ENCODE measurements at regions not wholly inside any gene's neighbourhood (a gene's known extent, or its start where the extent isn't known, plus 50 kb on each side); places are given as distances from the start of the nearest gene placed in this dataset.

- intact Hi-C loops (cut with DNase I) = no loop called here
- no peak overlapping the region for H3K27ac ChIP-seq
- DNase-seq (ENCODE audit: extremely low spot score in 2 of 2) = no peak
Measured at GRCh38 chr5:89929834-89930233, 479.7 kb downstream of the CETN3 start.

DNA sequence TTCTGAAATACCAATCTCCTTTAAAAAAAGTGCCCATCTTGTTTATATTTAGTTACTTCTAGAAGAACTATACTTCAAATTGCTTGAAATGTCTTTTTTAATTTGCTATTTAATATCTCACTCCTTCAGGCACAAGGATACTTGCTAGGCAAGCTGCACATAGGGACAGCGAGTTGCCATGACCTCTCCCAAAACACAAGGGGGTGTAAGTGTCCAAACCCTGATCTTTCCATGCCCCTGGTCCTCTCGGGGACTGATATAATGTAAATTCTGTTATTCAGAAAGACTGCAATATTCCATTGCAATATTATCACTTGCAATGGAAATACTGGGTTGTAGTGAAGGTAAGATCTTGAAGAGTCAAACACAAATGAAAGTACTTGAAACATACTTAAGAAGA, 480.4 kb downstream of the CETN3 start:
- H3K27ac ChIP-seq = no peak overlapping the region
- no peaks in the 10 kb centered on the region for H3K4me1 ChIP-seq
- no peaks in the 10 kb centered on the region for H3K9me3 ChIP-seq
- DNase-seq (ENCODE audit: extremely low spot score in 2 of 2) = no peak
- intact Hi-C loops (cut with DNase I) = no loop called here
- H3K27me3 ChIP-seq = no peaks in the 10 kb centered on the region
- H3K4me3 ChIP-seq = no peak overlapping the region
- no peak for TF ChIP-seq POLR2A (IDR thresholded peaks at IDR 0.05)
- no peak for TF ChIP-seq CTCF (IDR thresholded peaks at IDR 0.05)
- TF ChIP-seq POLR2AphosphoS5 (IDR thresholded peaks at IDR 0.05; ENCODE audit: insufficient read depth in 1 of 2, low read depth in 1 of 2) = no peak
- no peaks in the 10 kb centered on the region for H3K36me3 ChIP-seq

More at GRCh38 chr5:89929834-89930233, 479.7 kb downstream of the CETN3 start:
- Histone ChIP-seq H3K36me3 (no peaks in the 10 kb centered on the region), H3K27me3 (no peaks in the 10 kb centered on the region), H3K4me1 (no peaks in the 10 kb centered on the region), H3K4me3 (no peak overlapping the region), H3K9me3 (no peaks in the 10 kb centered on the region)
- TF ChIP-seq POLR2A (IDR thresholded peaks at IDR 0.05) (no peak), CTCF (IDR thresholded peaks at IDR 0.05) (no peak), POLR2AphosphoS5 (IDR thresholded peaks at IDR 0.05; ENCODE audit: insufficient read depth in 1 of 2, low read depth in 1 of 2) (no peak)

- H3K36me3 ChIP-seq = no peaks in the 10 kb centered on the region
- H3K4me1 ChIP-seq = no peaks in the 10 kb centered on the region
- H3K27ac ChIP-seq = no peak overlapping the region
- H3K27me3 ChIP-seq = no peaks in the 10 kb centered on the region
- TF ChIP-seq CTCF (IDR thresholded peaks at IDR 0.05) (no peak), POLR2A (IDR thresholded peaks at IDR 0.05) (no peak), POLR2AphosphoS5 (IDR thresholded peaks at IDR 0.05; ENCODE audit: insufficient read depth in 1 of 2, low read depth in 1 of 2) (no peak)
- no peaks in the 10 kb centered on the region for H3K9me3 ChIP-seq
- DNase-seq (ENCODE audit: extremely low spot score in 2 of 2) = no peak
- intact Hi-C loops (cut with DNase I) = no loop called here
- H3K4me3 ChIP-seq = no peak overlapping the region
Measured at GRCh38 chr5:89922161-89922560, 487.4 kb downstream of the CETN3 start.

GRCh38 chr5:89917112-89917511, 492.4 kb downstream of the CETN3 start:
- TF ChIP-seq POLR2A (IDR thresholded peaks at IDR 0.05) = no peak
- no peak for TF ChIP-seq CTCF (IDR thresholded peaks at IDR 0.05)
- no peak for TF ChIP-seq POLR2AphosphoS5 (IDR thresholded peaks at IDR 0.05; ENCODE audit: insufficient read depth in 1 of 2, low read depth in 1 of 2)
- no peaks in the 10 kb centered on the region for H3K36me3 ChIP-seq
- DNase-seq (ENCODE audit: extremely low spot score in 2 of 2) = no peak
- no peak overlapping the region for H3K4me3 ChIP-seq
- no peaks in the 10 kb centered on the region for H3K27me3 ChIP-seq
- no peaks in the 10 kb centered on the region for H3K4me1 ChIP-seq
- intact Hi-C loops (cut with DNase I) = no loop called here
- H3K9me3 ChIP-seq = no peaks in the 10 kb centered on the region
- H3K27ac ChIP-seq = no peak overlapping the region

DNA sequence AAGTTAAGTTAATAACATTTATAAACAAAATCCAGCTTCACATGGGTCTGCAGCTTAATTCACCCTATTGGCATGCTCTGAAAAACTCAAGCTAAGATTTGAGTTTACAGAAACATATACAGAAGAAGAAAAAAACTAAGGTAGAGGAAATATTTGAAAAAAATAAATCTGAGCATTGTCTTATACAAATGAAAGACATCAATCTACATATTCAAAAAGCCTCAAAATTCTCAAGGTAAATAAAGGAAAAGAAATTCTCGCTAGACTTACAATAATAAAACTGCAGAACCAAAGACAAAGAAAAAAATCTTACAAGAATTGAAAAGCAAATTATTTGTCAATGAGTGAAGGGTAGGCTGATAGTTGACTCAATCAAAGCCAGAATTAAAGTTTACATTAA, 493.4 kb downstream of the CETN3 start:
- DNase-seq (ENCODE audit: extremely low spot score in 2 of 2) = no peak
- H3K9me3 ChIP-seq = no peaks in the 10 kb centered on the region
- no peaks in the 10 kb centered on the region for H3K27me3 ChIP-seq
- H3K27ac ChIP-seq = no peak overlapping the region
- TF ChIP-seq POLR2AphosphoS5 (IDR thresholded peaks at IDR 0.05; ENCODE audit: insufficient read depth in 1 of 2, low read depth in 1 of 2) (no peak), CTCF (IDR thresholded peaks at IDR 0.05) (no peak), POLR2A (IDR thresholded peaks at IDR 0.05) (no peak)
- intact Hi-C loops (cut with DNase I) = no loop called here
- H3K4me1 ChIP-seq = no peaks in the 10 kb centered on the region
- no peak overlapping the region for H3K4me3 ChIP-seq
- no peaks in the 10 kb centered on the region for H3K36me3 ChIP-seq
